GM19351 (cell line): ENCODE measurements at regions not wholly inside any gene's neighbourhood (a gene's known extent, or its start where the extent isn't known, plus 50 kb on each side); places are given as distances from the start of the nearest gene placed in this dataset.

ENCODE experiments used
- ATAC-seq: cut with Tn5 transposase; IDR thresholded peaks from one replicate; pipeline ENCODE4 v1.9.1; 2021; ENCODE audit warnings: mild to moderate bottlenecking, moderate library complexity; ENCODE audit not compliant: unreplicated experiment

- no peak for ATAC-seq
These were observed 230.9 kb upstream of the CD96 start for GRCh38 chr3:111311126-111311525.

GRCh38 chr3:111311709-111312235, 230.2 kb upstream of the CD96 start:
- ATAC-seq: peak; percentile 84

DNA sequence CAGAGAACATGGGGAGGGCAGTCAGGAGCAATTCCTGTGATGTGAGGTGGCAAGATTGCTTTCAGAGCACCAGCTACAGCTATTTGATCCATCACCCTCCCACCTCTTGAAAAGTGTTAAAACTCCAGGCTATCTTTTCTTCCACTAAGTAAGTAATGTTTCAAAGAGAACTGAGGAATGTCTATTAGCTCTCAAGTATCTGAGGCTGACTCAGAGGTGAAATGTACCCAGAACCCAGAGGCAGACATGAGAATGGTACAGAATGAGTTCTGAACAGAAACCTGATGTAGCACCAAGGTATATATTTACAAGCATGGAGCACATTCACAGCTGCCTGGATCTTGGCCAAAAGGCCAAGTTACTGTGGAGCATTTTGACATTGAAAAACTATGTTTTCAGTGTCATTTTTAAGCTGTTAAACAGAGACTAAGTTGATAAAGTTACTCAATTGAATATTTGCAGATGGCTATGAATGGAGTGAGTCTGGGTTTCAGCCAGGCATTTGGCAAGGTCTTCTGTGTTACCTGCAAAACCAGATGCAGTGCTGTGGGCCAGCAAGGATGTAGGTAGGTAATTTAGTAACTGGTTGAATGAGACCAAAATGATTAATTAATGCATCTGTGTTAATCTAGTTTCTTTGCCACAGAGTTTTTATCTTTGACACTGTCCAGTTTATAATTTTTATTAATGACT, 227.7 kb upstream of the CD96 start:
- no peak for ATAC-seq

GRCh38 chr3:111314898-111315297, 227.1 kb upstream of the CD96 start:
- ATAC-seq: no peak

GRCh38 chr3:111315930-111316587, 225.9 kb upstream of the CD96 start:
- no peak for ATAC-seq

- no peak for ATAC-seq
These were observed 223.7 kb upstream of the CD96 start for GRCh38 chr3:111318289-111318688.

DNA sequence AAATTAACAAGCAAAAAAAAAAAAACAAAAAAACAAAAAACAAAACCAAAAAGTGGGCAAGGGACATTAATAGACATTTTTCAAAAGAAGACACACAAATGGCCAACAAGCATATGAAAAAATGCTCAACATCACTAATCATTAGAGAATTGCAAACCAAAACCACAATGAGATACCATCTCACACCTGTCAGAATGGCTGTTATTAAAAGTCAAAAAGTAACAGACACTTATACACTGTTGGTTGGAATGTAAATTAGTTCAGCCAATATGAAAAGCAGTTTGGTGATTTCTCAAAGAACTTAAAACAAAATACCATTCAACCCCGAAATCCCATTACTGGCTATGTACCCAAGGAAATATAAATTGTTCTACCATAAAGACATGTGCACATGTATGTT, 222.4 kb upstream of the CD96 start:
- ATAC-seq: no peak

GRCh38 chr3:111321786-111322185, 220.2 kb upstream of the CD96 start:
- ATAC-seq: no peak

DNA sequence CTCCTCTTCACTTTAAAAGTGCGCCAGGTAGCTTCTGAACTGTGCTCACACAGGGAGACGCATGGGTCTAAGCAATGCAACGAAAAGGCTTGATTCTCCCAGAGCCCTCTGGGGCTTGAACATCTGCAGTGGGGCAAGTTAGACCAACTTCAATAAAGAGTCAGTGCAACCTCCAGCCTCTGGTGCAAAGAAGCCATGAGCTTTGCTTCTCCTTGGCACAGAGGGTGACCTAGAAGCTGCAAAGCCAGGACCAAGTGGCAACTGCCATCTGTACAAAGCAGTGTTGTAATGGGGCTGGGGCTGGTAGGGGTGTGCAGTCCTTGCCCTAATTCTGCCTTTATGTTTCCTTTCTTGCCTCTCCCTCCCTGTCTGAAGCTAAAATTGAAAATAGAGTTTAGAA, 219.0 kb upstream of the CD96 start:
- no peak for ATAC-seq

GRCh38 chr3:111324151-111324550, 217.8 kb upstream of the CD96 start:
- ATAC-seq: no peak

DNA sequence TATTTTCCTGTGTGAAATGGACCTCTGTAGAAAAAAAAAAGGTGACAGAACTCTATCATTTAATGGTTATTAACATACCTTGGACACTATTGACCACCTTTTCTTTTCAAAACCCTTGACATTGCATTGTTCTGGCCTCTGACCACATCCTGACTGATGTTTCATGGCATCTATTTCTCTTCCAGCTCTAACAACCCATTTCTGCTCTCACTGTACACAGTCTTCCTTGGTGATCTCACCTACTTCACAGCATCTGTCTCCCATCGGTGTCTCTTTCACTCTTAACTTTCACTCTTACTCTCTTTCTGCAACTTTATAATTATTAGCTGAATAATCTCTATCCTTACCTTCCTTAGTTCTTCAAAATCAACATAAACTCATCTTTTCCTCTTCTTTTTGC, 217.4 kb upstream of the CD96 start:
- peak; percentile 58 for ATAC-seq

- no peak for ATAC-seq
These were observed 216.8 kb upstream of the CD96 start for GRCh38 chr3:111325160-111325718.

DNA sequence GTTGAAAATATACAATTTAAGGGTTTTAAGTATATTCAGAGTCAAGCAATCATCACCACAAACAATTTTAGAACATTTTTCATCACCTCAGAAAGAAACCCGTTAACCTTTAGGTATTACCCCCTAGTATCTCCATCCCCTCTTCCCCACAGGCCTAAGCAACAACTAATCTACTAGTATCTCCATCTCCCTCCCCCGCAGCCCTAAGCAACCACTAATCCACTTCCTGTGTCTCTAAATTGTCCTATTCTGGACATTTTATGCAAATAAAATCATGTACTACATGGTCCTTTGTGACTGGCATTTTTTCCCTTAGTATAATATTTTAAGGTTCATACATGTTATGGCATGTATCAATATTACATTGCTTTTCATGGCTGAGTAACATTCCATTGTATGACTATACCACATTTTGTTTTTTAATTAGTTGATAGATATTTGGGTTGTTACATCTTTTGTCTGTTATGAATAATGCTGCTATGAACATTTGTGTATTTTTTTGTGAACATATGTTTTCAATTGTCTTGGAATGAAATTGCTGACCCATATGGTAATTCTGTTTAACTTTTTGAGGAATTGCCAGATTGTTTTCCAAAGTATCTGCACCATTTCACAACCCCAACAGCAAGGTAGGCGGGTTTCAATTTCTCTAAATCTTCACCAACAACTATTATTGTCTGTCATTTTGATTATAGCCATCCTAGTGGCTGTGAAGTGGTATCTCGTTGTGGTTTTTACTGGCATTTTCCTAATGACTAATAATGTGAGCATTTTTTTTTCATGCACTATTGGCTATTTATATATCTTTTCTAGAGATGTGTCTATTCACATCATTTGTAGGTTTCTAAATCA, 215.6 kb upstream of the CD96 start:
- ATAC-seq: peak; percentile 53

DNA sequence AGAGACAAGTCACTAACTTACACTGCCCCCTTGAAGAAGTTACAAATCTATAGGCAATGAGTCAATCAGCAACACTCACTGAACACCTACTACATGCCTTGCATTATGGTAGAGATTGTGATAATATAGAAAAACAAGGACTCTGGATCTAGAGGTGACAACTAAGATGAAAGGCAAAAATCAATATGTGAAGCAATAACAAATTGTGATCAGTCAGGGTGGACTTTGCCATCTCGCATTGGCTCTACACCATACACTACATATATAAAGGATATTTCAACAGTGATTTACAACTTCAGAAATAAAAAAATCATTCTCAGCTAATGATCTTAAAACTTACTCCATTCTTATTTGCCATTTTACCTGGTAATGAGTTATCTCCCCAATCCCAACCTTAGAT, 210.7 kb upstream of the CD96 start:
- ATAC-seq: no peak

DNA sequence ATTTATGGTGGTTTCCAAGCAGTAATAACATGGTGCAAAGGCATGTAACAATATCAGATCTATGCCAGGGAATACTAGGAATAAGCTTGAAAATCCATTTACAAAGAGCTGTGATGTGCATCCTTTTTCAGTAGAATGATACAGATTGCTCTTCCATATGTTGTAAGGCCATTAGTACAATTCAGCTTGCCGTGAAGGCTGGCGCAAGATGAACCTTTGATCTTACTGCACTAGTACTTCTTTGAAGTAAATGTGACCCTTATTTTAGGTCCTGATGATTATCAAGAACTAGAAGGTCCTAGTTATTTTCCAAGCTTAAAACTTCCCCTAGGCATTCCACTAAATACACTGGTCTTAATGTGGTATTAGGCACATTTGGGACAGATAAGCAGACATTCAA, 210.1 kb upstream of the CD96 start:
- no peak for ATAC-seq

DNA sequence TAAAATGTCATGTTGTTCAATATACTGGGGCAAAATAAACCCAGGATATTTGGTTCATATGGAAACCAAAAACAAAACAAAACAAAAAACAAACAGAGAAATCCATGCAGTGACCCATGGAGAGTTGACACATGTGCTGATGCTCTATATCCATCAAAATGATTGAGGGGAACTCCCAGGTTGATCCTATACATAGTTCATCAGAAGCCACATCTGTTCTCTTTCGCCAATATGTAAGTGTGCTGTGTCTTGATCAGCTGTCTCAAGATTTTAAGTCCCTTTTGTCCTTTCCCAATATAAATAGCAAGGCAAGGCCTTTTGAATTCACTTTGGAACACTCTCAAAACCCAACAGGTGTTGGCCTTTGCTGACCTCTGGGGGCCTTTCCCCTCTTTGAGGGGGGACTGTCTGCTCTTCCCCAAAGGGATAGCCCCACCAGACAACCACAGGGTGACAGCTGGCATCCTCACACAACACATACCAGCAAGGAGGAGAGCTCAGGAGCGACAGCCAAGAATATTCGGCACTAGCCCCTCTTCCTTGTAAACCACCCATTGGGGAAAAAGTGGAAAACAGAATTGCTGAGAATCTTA, 209.4 kb upstream of the CD96 start:
- ATAC-seq: no peak

DNA sequence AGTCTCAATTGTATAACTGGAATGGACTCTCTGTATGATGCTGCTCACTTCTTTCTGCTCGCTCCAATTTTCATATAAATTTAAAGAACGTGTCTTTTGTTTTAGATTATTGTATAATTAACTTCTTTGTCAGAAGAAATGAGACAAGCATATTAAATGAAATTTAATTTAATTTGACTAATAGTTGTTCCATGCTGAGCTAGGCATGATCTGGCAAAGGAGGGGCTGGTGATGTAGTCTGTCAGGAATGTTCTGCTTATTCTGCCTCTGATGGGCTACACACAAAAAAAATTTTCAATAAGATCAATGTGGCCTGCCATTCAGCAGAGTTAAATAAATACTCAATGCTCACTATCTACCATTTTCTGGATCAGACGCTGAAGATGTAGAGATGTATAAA, 208.4 kb upstream of the CD96 start:
- ATAC-seq: no peak

DNA sequence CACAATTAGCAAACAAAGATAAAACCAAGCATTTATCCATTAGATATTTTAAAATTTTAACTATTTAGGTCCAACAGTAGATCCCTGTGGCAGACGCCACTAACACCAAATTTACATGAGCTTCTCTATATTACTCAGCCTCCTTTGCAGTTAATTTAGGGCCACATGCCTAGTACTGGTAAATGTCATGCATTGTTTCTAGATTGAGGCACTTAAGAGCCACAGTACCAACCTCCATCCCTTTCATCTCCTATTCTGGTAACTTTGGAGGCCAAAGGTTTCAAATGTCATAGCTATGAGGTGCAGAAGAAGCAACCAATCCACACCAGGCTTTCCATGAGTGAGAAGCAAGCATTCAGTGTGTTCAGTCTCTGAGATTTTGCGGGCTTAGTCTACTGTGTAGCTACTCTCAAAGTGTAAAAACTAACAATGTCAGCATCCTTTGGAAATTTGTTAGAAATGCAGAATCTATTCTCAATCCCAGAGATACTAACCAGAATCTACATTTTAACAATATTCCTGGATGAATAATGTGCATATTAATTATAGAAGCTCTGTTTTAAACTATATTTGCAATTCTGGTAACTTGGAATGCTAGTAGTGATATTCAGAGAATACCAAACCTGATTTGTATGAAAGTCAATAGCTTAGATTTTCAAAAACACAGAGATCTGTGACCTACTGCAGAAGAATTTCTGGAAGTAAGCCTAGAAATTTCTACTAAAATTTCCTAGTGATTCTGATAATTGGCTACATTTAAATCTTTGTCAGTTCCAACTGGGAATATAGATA, 206.3 kb upstream of the CD96 start:
- ATAC-seq: peak; percentile 74

- ATAC-seq: no peak
These were observed 205.5 kb upstream of the CD96 start for GRCh38 chr3:111336511-111336910.

- ATAC-seq: peak; percentile 53
These were observed 203.8 kb upstream of the CD96 start for GRCh38 chr3:111338059-111338698.
